LNCaP clone FGC (cell line): ENCODE measurements at regions not wholly inside any gene's neighbourhood (a gene's known extent, or its start where the extent isn't known, plus 50 kb on each side); places are given as distances from the start of the nearest gene placed in this dataset.

Experiments
- DNase-seq: peaks from one replicate; pipeline ENCODE4 v3.0.0-alpha.2; 2011; ENCODE audit warnings: low read depth
- H3K4me3 ChIP-seq: 2 replicates; pipeline ENCODE4 v1.5.1; 2011; ENCODE audit warnings: mild to moderate bottlenecking, low read depth, low read length, control low read depth
- CTCF ChIP-seq: IDR thresholded peaks from 2 replicates; pipeline ENCODE4 v1.5.1; 2012; ENCODE audit warnings: mild to moderate bottlenecking; ENCODE audit not compliant: control insufficient read depth, insufficient read depth; ENCODE audit errors: extremely low read depth

GRCh38 chr13:76769271-76769791, 116.9 kb downstream of the KCTD12 start:
- no peak overlapping the region for H3K4me3 ChIP-seq
- DNase-seq: no peak
- no peak for TF ChIP-seq CTCF

- no peak overlapping the region for H3K4me3 ChIP-seq
- no peak for TF ChIP-seq CTCF
- DNase-seq: no peak
Measured at GRCh38 chr13:76768384-76768783, 117.8 kb downstream of the KCTD12 start.

GRCh38 chr13:76764916-76765315, 121.3 kb downstream of the KCTD12 start:
- no peak overlapping the region for H3K4me3 ChIP-seq
- DNase-seq: no peak
- no peak for TF ChIP-seq CTCF

- no peak for DNase-seq
- no peak for TF ChIP-seq CTCF
- no peak overlapping the region for H3K4me3 ChIP-seq
Measured at GRCh38 chr13:76764429-76764828, 121.8 kb downstream of the KCTD12 start.

GRCh38 chr13:76762721-76763120, 123.5 kb downstream of the KCTD12 start:
- no peak for DNase-seq
- H3K4me3 ChIP-seq: no peak overlapping the region
- no peak for TF ChIP-seq CTCF

- TF ChIP-seq CTCF: no peak
- no peak overlapping the region for H3K4me3 ChIP-seq
- DNase-seq: no peak
Measured at GRCh38 chr13:76759877-76760276, 126.3 kb downstream of the KCTD12 start.

GRCh38 chr13:76758738-76759137, 127.5 kb downstream of the KCTD12 start:
- TF ChIP-seq CTCF: no peak
- H3K4me3 ChIP-seq: no peak overlapping the region
- DNase-seq: no peak
